ENCODE measurements at regions not wholly inside any gene's neighbourhood (a gene's known extent, or its start where the extent isn't known, plus 50 kb on each side); places are given as distances from the start of the nearest gene placed in this dataset.

- TF ChIP-seq CTCF (IDR thresholded peaks at IDR 0.05; ENCODE audit: insufficient read depth, low read length) = no peak
- TF ChIP-seq POLR2AphosphoS5 (IDR thresholded peaks at IDR 0.05; ENCODE audit: low read depth) = no peak
- no peak for TF ChIP-seq GABPA (IDR thresholded peaks at IDR 0.05; ENCODE audit: low read depth)
- TF ChIP-seq REST (IDR thresholded peaks at IDR 0.05; ENCODE audit: insufficient replicate concordance, low read depth) = no peak
- TF ChIP-seq SPI1 (IDR thresholded peaks at IDR 0.05; ENCODE audit: borderline replicate concordance, low read depth) = no peak
Measured at GRCh38 chr11:10914050-10914449, 56.2 kb upstream of the ZBED5 start.

All from HL-60 (cell line).